ENCODE measurements at regions not wholly inside any gene's neighbourhood (a gene's known extent, or its start where the extent isn't known, plus 50 kb on each side); places are given as distances from the start of the nearest gene placed in this dataset.

DNA sequence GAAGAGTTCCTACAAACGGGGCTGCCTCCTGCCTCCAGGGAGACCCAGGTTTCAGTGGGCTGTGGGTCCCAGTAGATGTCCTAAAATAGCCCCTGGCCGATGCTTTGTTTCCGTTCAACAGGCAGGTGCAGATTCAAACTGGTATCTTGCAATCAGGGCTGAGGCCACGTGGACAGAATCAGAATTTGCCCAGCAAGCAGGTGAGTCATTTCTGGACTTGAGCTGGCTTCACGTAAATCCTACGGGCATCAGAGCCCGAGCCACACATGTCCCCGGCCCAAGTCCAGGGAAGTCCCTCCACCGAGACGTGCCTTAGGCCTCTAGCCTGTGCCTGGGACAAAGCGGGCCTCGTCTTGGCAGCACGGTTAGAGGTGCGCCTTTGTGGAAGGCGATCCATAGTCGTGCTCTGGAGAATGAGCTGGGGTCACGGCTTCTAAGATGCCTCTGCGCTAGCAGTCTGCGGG, 101.6 kb upstream of the FRMD1 start:
- Histone ChIP-seq H3K9ac (ENCODE audit: low read length) (no peak overlapping the region), H3K4me1 (ENCODE audit: low read length) (peaks cover 5% of the 10 kb centered on the region)
- no peak for TF ChIP-seq EZH2phosphoT487 (IDR thresholded peaks at IDR 0.05; ENCODE audit: low read depth)
- TF ChIP-seq, protein P1, sequence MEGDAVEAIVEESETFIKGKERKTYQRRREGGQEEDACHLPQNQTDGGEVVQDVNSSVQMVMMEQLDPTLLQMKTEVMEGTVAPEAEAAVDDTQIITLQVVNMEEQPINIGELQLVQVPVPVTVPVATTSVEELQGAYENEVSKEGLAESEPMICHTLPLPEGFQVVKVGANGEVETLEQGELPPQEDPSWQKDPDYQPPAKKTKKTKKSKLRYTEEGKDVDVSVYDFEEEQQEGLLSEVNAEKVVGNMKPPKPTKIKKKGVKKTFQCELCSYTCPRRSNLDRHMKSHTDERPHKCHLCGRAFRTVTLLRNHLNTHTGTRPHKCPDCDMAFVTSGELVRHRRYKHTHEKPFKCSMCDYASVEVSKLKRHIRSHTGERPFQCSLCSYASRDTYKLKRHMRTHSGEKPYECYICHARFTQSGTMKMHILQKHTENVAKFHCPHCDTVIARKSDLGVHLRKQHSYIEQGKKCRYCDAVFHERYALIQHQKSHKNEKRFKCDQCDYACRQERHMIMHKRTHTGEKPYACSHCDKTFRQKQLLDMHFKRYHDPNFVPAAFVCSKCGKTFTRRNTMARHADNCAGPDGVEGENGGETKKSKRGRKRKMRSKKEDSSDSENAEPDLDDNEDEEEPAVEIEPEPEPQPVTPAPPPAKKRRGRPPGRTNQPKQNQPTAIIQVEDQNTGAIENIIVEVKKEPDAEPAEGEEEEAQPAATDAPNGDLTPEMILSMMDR (IDR thresholded peaks at IDR 0.05; ENCODE audit: low read depth, low read length) = no peak

DNA sequence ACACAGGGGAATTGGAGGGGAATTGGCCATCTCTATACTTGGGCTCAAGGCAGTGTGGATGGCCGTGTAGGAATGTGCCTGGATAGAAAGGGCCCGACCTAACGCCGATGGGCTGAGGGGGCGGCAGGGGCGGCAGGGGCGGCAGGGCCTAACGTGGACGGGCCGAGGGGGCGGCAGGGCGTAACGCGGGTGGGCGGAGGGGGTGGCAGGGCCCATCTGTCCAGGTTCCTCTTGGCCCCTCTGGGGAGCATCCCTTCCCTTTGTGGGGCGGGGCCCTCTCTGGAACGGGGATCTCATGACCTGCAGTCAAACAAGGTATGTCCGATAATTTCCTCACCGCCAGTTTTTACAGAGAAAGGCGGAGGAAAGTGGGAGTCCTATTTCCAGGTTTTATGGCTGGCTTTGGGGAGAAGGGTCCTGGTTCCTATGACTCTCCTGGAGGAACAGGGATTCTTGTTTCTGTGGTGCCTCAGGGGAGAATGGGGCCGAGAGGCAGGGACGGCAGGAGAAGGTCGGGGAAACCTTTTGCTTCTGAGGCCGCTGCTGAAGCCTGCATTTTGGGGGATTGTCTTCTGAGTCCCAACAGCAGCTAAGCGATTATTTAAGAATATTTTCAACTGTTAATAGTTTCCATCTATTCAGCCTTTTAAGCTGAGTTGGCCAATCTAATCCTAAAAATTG, 100.8 kb upstream of the FRMD1 start:
- Histone ChIP-seq H2AFZ (ENCODE audit: low read depth, low read length) (no peak overlapping the region), H3K9ac (ENCODE audit: low read length) (no peak overlapping the region), H3K79me2 (ENCODE audit: low read length) (no peaks in the 10 kb centered on the region), H3K36me3 (replicated peaks; ENCODE audit: low read depth, low read length) (no peaks in the 10 kb centered on the region), H3K27ac (ENCODE audit: low read length) (no peak overlapping the region), H4K20me1 (ENCODE audit: insufficient read depth, low read length) (no peaks in the 10 kb centered on the region), H3K4me2 (ENCODE audit: low read length) (no peak overlapping the region), H3K9me3 (ENCODE audit: insufficient read depth, low read length) (no peaks in the 10 kb centered on the region), H3K4me1 (ENCODE audit: low read length) (peaks cover 5% of the 10 kb centered on the region), H3K27me3 (ENCODE audit: low read depth, low read length) (no peaks in the 10 kb centered on the region), H3K4me3 (ENCODE audit: low read length) (no peak overlapping the region)
- TF ChIP-seq EZH2phosphoT487 (IDR thresholded peaks at IDR 0.05; ENCODE audit: low read depth) = no peak
- TF ChIP-seq, protein P1 (IDR thresholded peaks at IDR 0.05; ENCODE audit: low read depth, low read length) = no peak

More for the DNA sequence above, 101.6 kb upstream of the FRMD1 start:
- Histone ChIP-seq H3K4me2 (ENCODE audit: low read length) (no peak overlapping the region), H3K36me3 (replicated peaks; ENCODE audit: low read depth, low read length) (no peaks in the 10 kb centered on the region), H3K9me3 (ENCODE audit: insufficient read depth, low read length) (no peaks in the 10 kb centered on the region), H2AFZ (ENCODE audit: low read depth, low read length) (no peak overlapping the region), H3K27me3 (ENCODE audit: low read depth, low read length) (no peaks in the 10 kb centered on the region), H3K79me2 (ENCODE audit: low read length) (no peaks in the 10 kb centered on the region), H3K4me3 (ENCODE audit: low read length) (no peak overlapping the region), H4K20me1 (ENCODE audit: insufficient read depth, low read length) (no peaks in the 10 kb centered on the region), H3K27ac (ENCODE audit: low read length) (no peak overlapping the region)

DNA sequence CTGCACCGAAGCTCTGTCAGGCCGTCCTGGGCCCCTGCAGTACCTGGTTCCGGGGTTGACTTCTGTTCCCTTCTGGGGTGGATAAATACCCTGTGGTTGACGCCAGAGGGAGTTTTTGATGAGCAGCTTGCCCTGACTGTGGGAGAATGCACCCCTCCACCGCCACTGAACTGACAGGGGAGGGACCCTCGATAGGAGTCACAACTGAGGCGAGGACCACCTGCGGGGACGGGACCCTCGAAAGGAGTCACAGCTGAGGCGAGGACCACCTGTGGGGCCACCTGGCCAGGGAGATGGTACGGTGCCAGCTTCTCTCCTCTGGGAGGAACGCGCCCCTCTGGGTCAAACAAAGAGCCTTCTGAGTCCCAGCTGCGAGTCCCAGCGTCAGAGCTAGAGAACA, 100.1 kb upstream of the FRMD1 start:
- Histone ChIP-seq H3K9me3 (ENCODE audit: insufficient read depth, low read length) (no peaks in the 10 kb centered on the region), H3K4me2 (ENCODE audit: low read length) (no peak overlapping the region), H3K4me1 (ENCODE audit: low read length) (peaks cover 11% of the 10 kb centered on the region), H3K79me2 (ENCODE audit: low read length) (no peaks in the 10 kb centered on the region), H2AFZ (ENCODE audit: low read depth, low read length) (no peak overlapping the region), H3K27ac (ENCODE audit: low read length) (no peak overlapping the region), H3K36me3 (replicated peaks; ENCODE audit: low read depth, low read length) (no peaks in the 10 kb centered on the region), H3K27me3 (ENCODE audit: low read depth, low read length) (no peaks in the 10 kb centered on the region), H3K4me3 (ENCODE audit: low read length) (no peak overlapping the region), H3K9ac (ENCODE audit: low read length) (no peak overlapping the region), H4K20me1 (ENCODE audit: insufficient read depth, low read length) (no peaks in the 10 kb centered on the region)
- TF ChIP-seq, protein P1 (IDR thresholded peaks at IDR 0.05; ENCODE audit: low read depth, low read length) = no peak
- TF ChIP-seq EZH2phosphoT487 (IDR thresholded peaks at IDR 0.05; ENCODE audit: low read depth) = no peak

DNA sequence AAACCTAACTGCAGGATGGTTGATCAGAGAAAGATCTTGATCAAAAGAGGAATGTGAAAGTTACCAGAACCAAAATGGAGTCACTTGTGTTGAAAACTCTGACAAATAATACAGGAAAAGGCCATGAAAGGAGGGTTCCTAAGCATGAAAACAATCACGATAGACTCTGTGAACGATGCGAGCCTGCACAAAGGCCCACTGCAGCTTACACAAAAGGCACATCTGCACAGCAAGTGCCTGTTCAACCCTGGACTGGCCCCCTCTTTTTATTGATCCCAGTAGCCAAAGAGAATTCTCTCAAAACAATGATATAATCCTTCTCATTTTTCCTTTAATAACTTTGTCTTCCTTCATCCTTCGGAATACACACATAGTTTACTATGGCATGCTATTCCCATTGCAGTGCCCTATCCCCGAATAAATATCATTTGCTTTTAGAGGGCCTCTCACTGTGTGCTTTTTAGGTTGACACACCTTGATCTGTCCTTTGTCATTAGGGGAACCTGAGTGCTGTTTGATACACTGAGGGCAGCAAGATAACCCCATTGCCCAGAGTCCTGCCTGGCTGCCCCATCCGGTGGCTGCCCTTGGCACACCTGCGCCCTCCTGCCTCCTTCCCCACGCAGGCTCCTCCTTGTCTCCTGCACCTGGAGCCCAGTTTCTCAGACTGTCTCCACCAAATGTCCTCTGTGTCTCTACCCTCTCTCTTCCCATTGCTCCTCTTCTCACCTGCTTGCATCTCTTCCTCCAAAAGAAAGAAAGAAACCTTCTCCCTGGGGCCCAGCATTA, 98.3 kb upstream of the FRMD1 start:
- no peak for TF ChIP-seq EZH2phosphoT487 (IDR thresholded peaks at IDR 0.05; ENCODE audit: low read depth)
- TF ChIP-seq, protein P1 (IDR thresholded peaks at IDR 0.05; ENCODE audit: low read depth, low read length) = no peak
- Histone ChIP-seq H3K9ac (ENCODE audit: low read length) (no peak overlapping the region), H3K79me2 (ENCODE audit: low read length) (no peaks in the 10 kb centered on the region), H3K27ac (ENCODE audit: low read length) (no peak overlapping the region), H2AFZ (ENCODE audit: low read depth, low read length) (no peak overlapping the region), H3K4me3 (ENCODE audit: low read length) (no peak overlapping the region), H3K36me3 (replicated peaks; ENCODE audit: low read depth, low read length) (no peaks in the 10 kb centered on the region), H3K4me2 (ENCODE audit: low read length) (no peak overlapping the region), H3K4me1 (ENCODE audit: low read length) (peaks cover 13% of the 10 kb centered on the region), H3K9me3 (ENCODE audit: insufficient read depth, low read length) (no peaks in the 10 kb centered on the region), H4K20me1 (ENCODE audit: insufficient read depth, low read length) (no peaks in the 10 kb centered on the region), H3K27me3 (ENCODE audit: low read depth, low read length) (no peaks in the 10 kb centered on the region)
